ENCODE measurements at regions not wholly inside any gene's neighbourhood (a gene's known extent, or its start where the extent isn't known, plus 50 kb on each side); places are given as distances from the start of the nearest gene placed in this dataset.

- TF ChIP-seq, protein P1, sequence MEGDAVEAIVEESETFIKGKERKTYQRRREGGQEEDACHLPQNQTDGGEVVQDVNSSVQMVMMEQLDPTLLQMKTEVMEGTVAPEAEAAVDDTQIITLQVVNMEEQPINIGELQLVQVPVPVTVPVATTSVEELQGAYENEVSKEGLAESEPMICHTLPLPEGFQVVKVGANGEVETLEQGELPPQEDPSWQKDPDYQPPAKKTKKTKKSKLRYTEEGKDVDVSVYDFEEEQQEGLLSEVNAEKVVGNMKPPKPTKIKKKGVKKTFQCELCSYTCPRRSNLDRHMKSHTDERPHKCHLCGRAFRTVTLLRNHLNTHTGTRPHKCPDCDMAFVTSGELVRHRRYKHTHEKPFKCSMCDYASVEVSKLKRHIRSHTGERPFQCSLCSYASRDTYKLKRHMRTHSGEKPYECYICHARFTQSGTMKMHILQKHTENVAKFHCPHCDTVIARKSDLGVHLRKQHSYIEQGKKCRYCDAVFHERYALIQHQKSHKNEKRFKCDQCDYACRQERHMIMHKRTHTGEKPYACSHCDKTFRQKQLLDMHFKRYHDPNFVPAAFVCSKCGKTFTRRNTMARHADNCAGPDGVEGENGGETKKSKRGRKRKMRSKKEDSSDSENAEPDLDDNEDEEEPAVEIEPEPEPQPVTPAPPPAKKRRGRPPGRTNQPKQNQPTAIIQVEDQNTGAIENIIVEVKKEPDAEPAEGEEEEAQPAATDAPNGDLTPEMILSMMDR (IDR thresholded peaks at IDR 0.05), result no peak
- H3K4me3 ChIP-seq, result no peak overlapping the region
- no peaks in the 10 kb centered on the region for H3K36me3 ChIP-seq
- no peaks in the 10 kb centered on the region for H3K9me3 ChIP-seq
- no peak overlapping the region for H3K27ac ChIP-seq
- no peak for DNase-seq (ENCODE audit: low spot score)
- no peaks in the 10 kb centered on the region for H3K27me3 ChIP-seq (replicated peaks; ENCODE audit: insufficient read depth)
- ATAC-seq (ENCODE audit: insufficient number of reproducible peaks, low FRiP score, low read depth), result no peak
- no peaks in the 10 kb centered on the region for H3K4me1 ChIP-seq (ENCODE audit: control insufficient read depth in 1 of 2, low read depth in 2 of 2)
Measured at GRCh38 chr6:43910638-43911353, 140.8 kb downstream of the VEGFA start.

DNA sequence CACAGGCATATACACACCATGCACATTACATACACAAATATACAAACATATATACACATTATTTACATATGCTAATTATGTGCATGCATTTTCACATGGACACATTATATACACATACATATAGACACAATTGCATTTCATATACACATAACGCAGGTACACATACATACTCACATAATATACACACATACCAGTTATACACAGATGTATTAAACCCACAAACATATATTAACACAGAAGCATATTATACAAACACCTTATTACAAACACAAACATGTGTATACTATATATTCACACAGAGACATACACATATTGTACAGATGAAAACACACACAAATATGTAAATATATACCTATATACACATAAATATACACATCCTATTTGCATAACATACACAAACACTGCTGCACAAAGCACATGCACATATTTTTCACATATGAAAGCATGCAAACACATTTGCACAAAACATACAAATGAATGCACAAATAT, 140.2 kb downstream of the VEGFA start:
- TF ChIP-seq, protein P1 (IDR thresholded peaks at IDR 0.05), result no peak
- H3K27ac ChIP-seq, result no peak overlapping the region
- no peak for ATAC-seq (ENCODE audit: insufficient number of reproducible peaks, low FRiP score, low read depth)
- H3K36me3 ChIP-seq, result no peaks in the 10 kb centered on the region
- no peak overlapping the region for H3K4me3 ChIP-seq
- no peaks in the 10 kb centered on the region for H3K27me3 ChIP-seq (replicated peaks; ENCODE audit: insufficient read depth)
- H3K4me1 ChIP-seq (ENCODE audit: control insufficient read depth in 1 of 2, low read depth in 2 of 2), result no peaks in the 10 kb centered on the region
- H3K9me3 ChIP-seq, result no peaks in the 10 kb centered on the region
- no peak for DNase-seq (ENCODE audit: low spot score)

GRCh38 chr6:43909474-43910148, 139.6 kb downstream of the VEGFA start:
- H3K27me3 ChIP-seq (replicated peaks; ENCODE audit: insufficient read depth), result no peaks in the 10 kb centered on the region
- TF ChIP-seq, protein P1 (IDR thresholded peaks at IDR 0.05), result no peak
- H3K27ac ChIP-seq, result no peak overlapping the region
- no peak for ATAC-seq (ENCODE audit: insufficient number of reproducible peaks, low FRiP score, low read depth)
- H3K9me3 ChIP-seq, result no peaks in the 10 kb centered on the region
- H3K4me1 ChIP-seq (ENCODE audit: control insufficient read depth in 1 of 2, low read depth in 2 of 2), result no peaks in the 10 kb centered on the region
- H3K4me3 ChIP-seq, result no peak overlapping the region
- H3K36me3 ChIP-seq, result no peaks in the 10 kb centered on the region
- no peak for DNase-seq (ENCODE audit: low spot score)

DNA sequence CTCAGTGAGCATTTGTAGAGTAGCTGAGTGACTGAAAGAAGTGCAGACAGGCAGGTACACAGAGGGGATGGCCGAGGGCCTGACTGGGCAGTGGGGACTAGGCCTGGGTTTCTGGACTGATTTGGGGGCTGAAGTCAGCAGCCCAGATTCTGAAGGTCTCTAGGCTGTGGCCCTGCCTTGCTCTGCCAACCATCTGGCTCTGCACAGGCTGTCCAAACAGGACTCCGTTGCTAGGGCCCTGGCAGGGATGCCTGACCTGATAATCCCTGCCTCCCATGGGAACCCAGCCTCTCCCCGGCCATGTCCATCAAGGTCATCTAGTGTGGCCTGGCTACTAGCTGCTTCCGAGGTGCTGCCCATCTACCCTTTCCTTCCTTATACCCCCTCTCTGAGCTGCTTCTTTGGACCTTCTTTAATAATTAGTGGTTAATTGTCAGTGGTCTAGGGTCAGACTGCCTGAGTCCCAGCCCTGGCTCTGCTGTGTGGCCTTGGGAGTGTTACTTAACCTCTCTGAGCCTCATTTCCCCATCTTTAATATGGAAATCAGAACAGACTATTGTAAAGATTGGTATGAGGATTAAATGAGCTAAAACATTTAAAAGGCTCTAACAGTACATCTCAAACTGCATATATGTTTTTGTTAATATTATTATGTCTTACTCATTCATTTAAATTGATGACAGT, 137.9 kb downstream of the VEGFA start:
- H3K9me3 ChIP-seq, result no peaks in the 10 kb centered on the region
- H3K4me3 ChIP-seq, result no peak overlapping the region
- ATAC-seq (ENCODE audit: insufficient number of reproducible peaks, low FRiP score, low read depth), result no peak
- TF ChIP-seq, protein P1 (IDR thresholded peaks at IDR 0.05), result no peak
- DNase-seq (ENCODE audit: low spot score), result no peak
- no peaks in the 10 kb centered on the region for H3K36me3 ChIP-seq
- no peak overlapping the region for H3K27ac ChIP-seq
- H3K4me1 ChIP-seq (ENCODE audit: control insufficient read depth in 1 of 2, low read depth in 2 of 2), result no peaks in the 10 kb centered on the region
- H3K27me3 ChIP-seq (replicated peaks; ENCODE audit: insufficient read depth), result no peaks in the 10 kb centered on the region

- Histone ChIP-seq H3K36me3 (no peaks in the 10 kb centered on the region), H3K9me3 (no peaks in the 10 kb centered on the region), H3K4me3 (no peak overlapping the region), H3K4me1 (ENCODE audit: control insufficient read depth in 1 of 2, low read depth in 2 of 2) (no peaks in the 10 kb centered on the region), H3K27ac (no peak overlapping the region), H3K27me3 (replicated peaks; ENCODE audit: insufficient read depth) (no peaks in the 10 kb centered on the region)
- ATAC-seq (ENCODE audit: insufficient number of reproducible peaks, low FRiP score, low read depth) (no peak), DNase-seq (ENCODE audit: low spot score) (no peak)
- TF ChIP-seq, protein P1 (IDR thresholded peaks at IDR 0.05), result no peak
Measured at GRCh38 chr6:43907312-43907711, 137.3 kb downstream of the VEGFA start.
